ENCODE measurements at regions not wholly inside any gene's neighbourhood (a gene's known extent, or its start where the extent isn't known, plus 50 kb on each side); places are given as distances from the start of the nearest gene placed in this dataset.

GRCh38 chr3:187490366-187490765, 122.2 kb downstream of the RTP4 start:
- Histone ChIP-seq H3K4me2 (ENCODE audit: control insufficient read depth, extremely low read depth, insufficient read depth, low read depth, low read length) (no peak overlapping the region), H3K9me3 (ENCODE audit: control insufficient read depth, low read depth, low read length) (no peaks in the 10 kb centered on the region), H3K27ac (ENCODE audit: control insufficient read depth, insufficient read depth, low read length) (no peak overlapping the region), H3K27me3 (ENCODE audit: control insufficient read depth, extremely low read depth, insufficient read depth, low read length) (no peaks in the 10 kb centered on the region), H3K9ac (ENCODE audit: control insufficient read depth, extremely low read depth, insufficient read depth, low read length) (no peak overlapping the region), H4K20me1 (ENCODE audit: control insufficient read depth, extremely low read depth, insufficient read depth, low read length) (no peaks in the 10 kb centered on the region), H3K4me3 (ENCODE audit: control insufficient read depth in 2 of 3, extremely low read depth in 1 of 3, insufficient read depth in 2 of 3, low read depth in 1 of 3, low read length in 3 of 3) (no peak overlapping the region), H3K4me1 (ENCODE audit: control insufficient read depth, extremely low read depth, insufficient read depth, low read length) (no peaks in the 10 kb centered on the region), H2AFZ (ENCODE audit: control insufficient read depth, low read length) (no peak overlapping the region), H3K9me1 (ENCODE audit: control insufficient read depth, extremely low read depth, insufficient read depth, low read length) (no peaks in the 10 kb centered on the region), H3K36me3 (ENCODE audit: control insufficient read depth in 2 of 2, extremely low read depth in 1 of 2, insufficient read depth in 2 of 2, low read length in 2 of 2) (no peaks in the 10 kb centered on the region), H3K79me2 (ENCODE audit: control insufficient read depth, insufficient read depth, low read length) (no peaks in the 10 kb centered on the region)
- TF ChIP-seq EZH2 (IDR thresholded peaks at IDR 0.05; ENCODE audit: low read length) (no peak), CTCF (optimal IDR thresholded peaks at IDR 0.05 in 1 of 3, IDR thresholded peaks at IDR 0.05 in 1 of 3, conservative IDR thresholded peaks at IDR 0.05 in 1 of 3; ENCODE audit: extremely low read depth in 1 of 3, insufficient read depth in 2 of 3, low read length in 3 of 3) (no peak)
- DNase-seq (ENCODE audit: low read depth, low spot score) (no peak), FAIRE-seq (no peak)
- dilution Hi-C loops (cut with MboI; ENCODE audit: extremely low pct_ligation_motif_present, low sequenced_read_pairs): no loop called here

GRCh38 chr3:187484547-187485295, 116.5 kb downstream of the RTP4 start:
- no peaks in the 10 kb centered on the region for H3K9me1 ChIP-seq (ENCODE audit: control insufficient read depth, extremely low read depth, insufficient read depth, low read length)
- no peaks in the 10 kb centered on the region for H3K27me3 ChIP-seq (ENCODE audit: control insufficient read depth, extremely low read depth, insufficient read depth, low read length)
- H3K4me3 ChIP-seq (ENCODE audit: control insufficient read depth in 2 of 3, extremely low read depth in 1 of 3, insufficient read depth in 2 of 3, low read depth in 1 of 3, low read length in 3 of 3): no peak overlapping the region
- no peak for DNase-seq (ENCODE audit: low read depth, low spot score)
- no peak overlapping the region for H2AFZ ChIP-seq (ENCODE audit: control insufficient read depth, low read length)
- H3K9me3 ChIP-seq (ENCODE audit: control insufficient read depth, low read depth, low read length): no peaks in the 10 kb centered on the region
- no peaks in the 10 kb centered on the region for H4K20me1 ChIP-seq (ENCODE audit: control insufficient read depth, extremely low read depth, insufficient read depth, low read length)
- dilution Hi-C loops (cut with MboI; ENCODE audit: extremely low pct_ligation_motif_present, low sequenced_read_pairs): no loop called here
- no peak for FAIRE-seq
- no peak for TF ChIP-seq EZH2 (IDR thresholded peaks at IDR 0.05; ENCODE audit: low read length)
- no peak for TF ChIP-seq CTCF (optimal IDR thresholded peaks at IDR 0.05 in 1 of 3, IDR thresholded peaks at IDR 0.05 in 1 of 3, conservative IDR thresholded peaks at IDR 0.05 in 1 of 3; ENCODE audit: extremely low read depth in 1 of 3, insufficient read depth in 2 of 3, low read length in 3 of 3)
- H3K9ac ChIP-seq (ENCODE audit: control insufficient read depth, extremely low read depth, insufficient read depth, low read length): no peak overlapping the region
- no peaks in the 10 kb centered on the region for H3K79me2 ChIP-seq (ENCODE audit: control insufficient read depth, insufficient read depth, low read length)
- no peak overlapping the region for H3K27ac ChIP-seq (ENCODE audit: control insufficient read depth, insufficient read depth, low read length)
- no peaks in the 10 kb centered on the region for H3K36me3 ChIP-seq (ENCODE audit: control insufficient read depth in 2 of 2, extremely low read depth in 1 of 2, insufficient read depth in 2 of 2, low read length in 2 of 2)
- H3K4me1 ChIP-seq (ENCODE audit: control insufficient read depth, extremely low read depth, insufficient read depth, low read length): no peaks in the 10 kb centered on the region
- no peak overlapping the region for H3K4me2 ChIP-seq (ENCODE audit: control insufficient read depth, extremely low read depth, insufficient read depth, low read depth, low read length)

All from keratinocyte (primary cell).